IMR-90 (cell line): ENCODE measurements at regions not wholly inside any gene's neighbourhood (a gene's known extent, or its start where the extent isn't known, plus 50 kb on each side); places are given as distances from the start of the nearest gene placed in this dataset.

Source experiments
- ATAC-seq: fragments of 200-7000 bp; cut with Tn5 transposase; 2 replicates; pipeline ENCODE4 v1.9.1; 2020; ENCODE audit warnings: low read depth, mild to moderate bottlenecking, moderate library complexity
- BruUV-seq: library from RNA; stranded (reverse); fragments of 400-500 nt; replicated peaks from 2 replicates; lab custom pipeline; 2021; lab: Mats Ljungman, UMichigan
- CTCF ChIA-PET: fragments of 300-600 bp; formaldehyde crosslinking; extraction: SDS; loops from one replicate; lab custom pipeline; 2021; ENCODE audit warnings: antibody characterized with exemption; lab: Yijun Ruan, JAX
- POLR2A ChIA-PET: fragments of 300-600 bp; sonication (Branson Sonifier 250); formaldehyde crosslinking; loops from one replicate; lab custom pipeline; 2022; ENCODE audit warnings: antibody characterized with exemption; ENCODE audit not compliant: unreplicated experiment; lab: Charles Lee
- DNase-seq: peaks from one replicate; pipeline ENCODE4 v3.0.0; 2013
- H2AFZ ChIP-seq: replicated peaks from 2 replicates; pipeline ENCODE3; 2013; ENCODE audit warnings: low read length, mild to moderate bottlenecking; ENCODE audit not compliant: poor library complexity
- H2AK5ac ChIP-seq: 2 replicates; pipeline ENCODE4 v1.6.1; 2013; ENCODE audit warnings: low read depth, low read length, inconsistent platforms
- H2AK9ac ChIP-seq: replicated peaks from 2 replicates; pipeline ENCODE3; 2013; ENCODE audit warnings: mild to moderate bottlenecking, low read depth, low read length, moderate library complexity; ENCODE audit not compliant: poor library complexity
- H2BK120ac ChIP-seq: 2 replicates; pipeline ENCODE4 v1.6.1; 2013; ENCODE audit warnings: low read depth, low read length, inconsistent platforms
- H2BK15ac ChIP-seq: 3 replicates; pipeline ENCODE4 v1.6.1; 2013; ENCODE audit warnings: low read depth, low read length, inconsistent platforms
- H2BK20ac ChIP-seq: 2 replicates; pipeline ENCODE4 v1.6.1; 2013; ENCODE audit warnings: low read depth, mild to moderate bottlenecking, inconsistent platforms, low read length, moderate library complexity
- H2BK5ac ChIP-seq: 2 replicates; pipeline ENCODE4 v1.6.1; 2013; ENCODE audit warnings: mild to moderate bottlenecking, low read depth, low read length, inconsistent platforms; ENCODE audit not compliant: poor library complexity, severe bottlenecking
- H3K14ac ChIP-seq: replicated peaks from 2 replicates; pipeline ENCODE4 v1.6.1; 2013; ENCODE audit warnings: low read depth, low read length, inconsistent platforms
- H3K18ac ChIP-seq: 2 replicates; pipeline ENCODE4 v1.6.1; 2013; ENCODE audit warnings: low read depth, low read length, control low read depth
- H3K23ac ChIP-seq: 2 replicates; pipeline ENCODE4 v1.6.1; 2013; ENCODE audit warnings: low read depth, low read length, inconsistent platforms
- H3K27ac ChIP-seq: 2 replicates; pipeline ENCODE4 v1.5.1; 2013; ENCODE audit warnings: mild to moderate bottlenecking, control low read depth, low read length; ENCODE audit not compliant: insufficient read depth
- H3K27me3 ChIP-seq: 2 replicates; pipeline ENCODE4 v1.6.1; 2013; ENCODE audit warnings: low read length; ENCODE audit not compliant: control insufficient read depth, insufficient read depth
- H3K36me3 ChIP-seq: 2 replicates; pipeline ENCODE4 v1.6.1; 2013; ENCODE audit warnings: low read length, mixed read lengths; ENCODE audit not compliant: control insufficient read depth, insufficient read depth
- H3K4ac ChIP-seq: 2 replicates; pipeline ENCODE4 v1.6.1; 2013; ENCODE audit warnings: low read depth, low read length, inconsistent platforms
- H3K4me1 ChIP-seq: 2 replicates; pipeline ENCODE4 v1.6.1; 2013; ENCODE audit warnings: low read length, mixed read lengths; ENCODE audit not compliant: control insufficient read depth, insufficient read depth
- H3K4me2 ChIP-seq: 2 replicates; pipeline ENCODE4 v1.6.1; 2013; ENCODE audit warnings: low read depth, mild to moderate bottlenecking, control low read depth, low read length, moderate library complexity
- H3K4me3 ChIP-seq: 2 replicates; pipeline ENCODE4 v1.5.1; 2013; ENCODE audit warnings: low read depth, mild to moderate bottlenecking, control low read depth, low read length, moderate library complexity; ENCODE audit not compliant: insufficient read depth
- H3K56ac ChIP-seq: 2 replicates; pipeline ENCODE4 v1.6.1; 2013; ENCODE audit warnings: low read length, inconsistent platforms; ENCODE audit not compliant: insufficient read depth; ENCODE audit errors: extremely low read depth
- H3K79me1 ChIP-seq, 2 experiments: 2 replicates each; pipeline ENCODE4 v1.6.1; 2013; ENCODE audit warnings: low read length in 2 of 2, inconsistent platforms in 1 of 2, low read depth in 1 of 2
- H3K9ac ChIP-seq: 2 replicates; pipeline ENCODE4 v1.6.1; 2013; ENCODE audit warnings: low read depth, low read length, control low read depth
- H3K9me1 ChIP-seq: 2 replicates; pipeline ENCODE4 v1.6.1; 2013; ENCODE audit warnings: low read length, inconsistent platforms; ENCODE audit not compliant: insufficient read depth
- H3K9me3 ChIP-seq: 2 replicates; pipeline ENCODE4 v1.6.1; 2013; ENCODE audit warnings: low read length; ENCODE audit not compliant: control insufficient read depth, insufficient read depth
- H4K20me1 ChIP-seq: 2 replicates; pipeline ENCODE4 v1.6.1; 2013; ENCODE audit warnings: low read length, inconsistent platforms; ENCODE audit not compliant: insufficient read depth
- H4K5ac ChIP-seq: 2 replicates; pipeline ENCODE4 v1.6.1; 2013; ENCODE audit warnings: mild to moderate bottlenecking, low read depth, low read length, control low read depth
- H4K8ac ChIP-seq, 2 experiments: 2 replicates each; pipeline ENCODE4 v1.6.1; 2013; ENCODE audit warnings: low read depth in 2 of 2, low read length in 2 of 2, control low read depth in 1 of 2, inconsistent platforms in 1 of 2
- H4K91ac ChIP-seq: 2 replicates; pipeline ENCODE4 v1.6.1; 2013; ENCODE audit warnings: low read depth, low read length, inconsistent platforms; ENCODE audit not compliant: insufficient read depth
- CEBPB ChIP-seq: IDR thresholded peaks from 2 replicates; pipeline ENCODE4 v1.6.1; 2012; ENCODE audit warnings: low read depth, low read length, improper control_type of control experiment
- RCOR1 ChIP-seq: IDR thresholded peaks from 2 replicates; pipeline ENCODE4 v1.6.1; 2012; ENCODE audit warnings: mild to moderate bottlenecking, low read length, improper control_type of control experiment; ENCODE audit not compliant: insufficient replicate concordance
- WGBS, 2 experiments: methylation state at CpG; one replicate each; pipeline versions ENCODE4 v1.1.5 to v1.1.7; 2013; ENCODE audit warnings: missing lambda C conversion rate in 2 of 2; ENCODE audit not compliant: insufficient read length in 1 of 2; ENCODE audit errors: extremely low coverage in 2 of 2; 5-methylcytosine and 5-hydroxymethylcytosine counted together
- dilution Hi-C: fragments of 300-500 bp; cut with HindIII; formaldehyde crosslinking; loops from one replicate; pipeline ENCODE4 v1.14.3; 2018; ENCODE audit warnings: low sequenced_read_pairs; ENCODE audit not compliant: unreplicated experiment
- in situ Hi-C: fragments of 300-500 bp; cut with MboI; formaldehyde crosslinking; loops from 3 replicates; pipeline ENCODE4 v1.14.3; 2019; ENCODE audit warnings: low sequenced_read_pairs, inconsistent platforms, mixed read lengths
- intact Hi-C: fragments of 100-400 bp; cut with micrococcal nuclease; formaldehyde crosslinking; loops from 2 replicates; pipeline ENCODE4 v1.10.0; 2022

DNA sequence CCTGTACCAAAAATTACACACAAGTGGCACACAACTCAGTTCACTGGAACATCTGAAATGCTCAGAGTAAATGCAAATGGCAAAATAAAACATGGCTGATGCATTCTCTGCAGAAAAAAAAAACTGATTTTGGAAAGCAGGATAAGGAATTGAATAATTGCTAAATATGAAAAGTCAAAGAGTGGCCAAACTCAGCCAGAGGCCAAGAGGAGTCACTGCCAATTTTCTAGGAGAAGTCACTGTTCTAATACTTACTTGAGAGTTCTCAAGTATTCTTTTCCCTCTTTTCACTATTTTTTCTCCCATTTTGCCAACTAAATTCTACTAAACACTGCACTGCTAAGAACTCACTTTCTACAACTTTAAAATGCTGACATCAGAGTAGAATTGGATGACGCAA is 1018.6 kb downstream of the TUSC7 start:
- in situ Hi-C loops: no loop called here
- Histone ChIP-seq H4K5ac (no peak overlapping the region), H3K18ac (no peak overlapping the region), H3K4ac (no peak overlapping the region), H3K9ac (no peak overlapping the region), H3K4me1 (no peaks in the 10 kb centered on the region), H3K4me3 (no peak overlapping the region), H4K91ac (no peak overlapping the region), H3K36me3 (no peaks in the 10 kb centered on the region), H4K20me1 (no peaks in the 10 kb centered on the region), H3K27me3 (no peaks in the 10 kb centered on the region), H3K56ac (no peak overlapping the region), H3K9me1 (no peaks in the 10 kb centered on the region), H2AFZ (no peak overlapping the region), H2BK20ac (no peak overlapping the region), H2BK120ac (no peak overlapping the region), H3K27ac (no peak overlapping the region), H4K8ac (no peak overlapping the region), H3K4me2 (no peak overlapping the region), H3K14ac (no peak overlapping the region), H3K9me3 (no peaks in the 10 kb centered on the region), H2AK5ac (no peak overlapping the region), H2AK9ac (no peak overlapping the region), H2BK5ac (no peak overlapping the region), H2BK15ac (no peak overlapping the region), H3K79me1 (no peaks in the 10 kb centered on the region), H3K23ac (no peak overlapping the region)
- DNase-seq (no peak), ATAC-seq (no peak)
- intact Hi-C loops: no loop called here
- POLR2A ChIA-PET: no interaction called here
- dilution Hi-C loops: no loop called here
- CTCF ChIA-PET: no interaction called here
- TF ChIP-seq CEBPB: peak; percentile 68; the same call in 1 of the 2 replicates
- TF ChIP-seq RCOR1: no peak
- no CpG with 5 or more reads among the region's 1 CpG for WGBS, 2 experiments
- BruUV-seq: no TSS peak
